HepG2 (cell line): ENCODE measurements at regions not wholly inside any gene's neighbourhood (a gene's known extent, or its start where the extent isn't known, plus 50 kb on each side); places are given as distances from the start of the nearest gene placed in this dataset.

Source experiments
- CHD2 ChIP-seq: IDR thresholded peaks from 2 replicates; pipeline ENCODE4 v1.6.1; 2011; ENCODE audit warnings: low read depth, low read length, improper control_type of control experiment
- EP300 ChIP-seq, 3 experiments: sonication (generic) in 1 of 3; formaldehyde crosslinking in 1 of 3; IDR thresholded peaks; 2 replicates each; pipeline versions ENCODE4 v1.5.1 to v1.6.1; 2011 to 2020; ENCODE audit warnings: low read depth in 2 of 3, low read length in 2 of 3, borderline replicate concordance in 1 of 3, improper control_type of control experiment in 1 of 3, mild to moderate bottlenecking in 1 of 3, missing genetic modification reagents in 1 of 3, moderate library complexity in 1 of 3
- PRDM10 ChIP-seq: sonication (generic); formaldehyde crosslinking; IDR thresholded peaks from 2 replicates; pipeline ENCODE4 v1.4.0; 2020; ENCODE audit warnings: low read depth, missing genetic modification reagents
- SOX6 ChIP-seq, 2 experiments: fragments of 450-650 bp in 1 of 2; sonication (generic) in 1 of 2; formaldehyde crosslinking in 1 of 2; IDR thresholded peaks; 2 replicates each; pipeline versions ENCODE4 v1.4.0 to v1.6.1; 2017 to 2020; ENCODE audit warnings: antibody characterized with exemption in 1 of 2, mild to moderate bottlenecking in 1 of 2, missing genetic modification reagents in 1 of 2
- TOE1 ChIP-seq: sonication (generic); formaldehyde crosslinking; IDR thresholded peaks from 2 replicates; pipeline ENCODE4 v1.4.0; 2020; ENCODE audit warnings: mild to moderate bottlenecking, missing genetic modification reagents
- ZHX1 ChIP-seq: sonication (generic); formaldehyde crosslinking; IDR thresholded peaks from 2 replicates; pipeline ENCODE4 v1.8.1; 2022; ENCODE audit warnings: low read depth, mild to moderate bottlenecking, missing genetic modification reagents
- ZNF12 ChIP-seq: sonication (generic); formaldehyde crosslinking; IDR thresholded peaks from 2 replicates; pipeline ENCODE4 v1.5.0; 2020; ENCODE audit warnings: missing genetic modification reagents
- ZNF574 ChIP-seq: sonication (generic); formaldehyde crosslinking; IDR thresholded peaks from 2 replicates; pipeline ENCODE4 v1.4.0; 2020; ENCODE audit warnings: missing genetic modification reagents
- ZNF652 ChIP-seq: IDR thresholded peaks from 2 replicates; pipeline ENCODE4 v1.6.1; 2016; ENCODE audit warnings: low read depth, borderline replicate concordance

- TF ChIP-seq SOX6 (IDR thresholded peaks at IDR 0.05) (no peak), SOX6 (CRISPR knock-in tag; IDR thresholded peaks at IDR 0.05) (no peak), ZNF12 (no peak), TOE1 (CRISPR knock-in tag) (no peak), ZNF652 (CRISPR knock-in tag) (no peak), ZNF574 (CRISPR knock-in tag) (no peak), PRDM10 (CRISPR knock-in tag) (no peak), ZHX1 (CRISPR knock-in tag) (no peak), EP300 (IDR thresholded peaks at IDR 0.05; ENCODE audit: low read depth in 2 of 2, low read length in 2 of 2) (no peak), EP300 (CRISPR knock-in tag; IDR thresholded peaks at IDR 0.05; ENCODE audit: borderline replicate concordance) (no peak), CHD2 (no peak)
Measured at GRCh38 chr6:4580361-4580760, 195.8 kb upstream of the CDYL start.
